Mesothelial cell of epicardium (in vitro differentiated cells): ENCODE measurements at regions not wholly inside any gene's neighbourhood (a gene's known extent, or its start where the extent isn't known, plus 50 kb on each side); places are given as distances from the start of the nearest gene placed in this dataset.

ENCODE experiments used
- DNase-seq, 2 experiments: peaks; one replicate each; pipeline ENCODE4 v3.0.0; 2021; ENCODE audit warnings: low spot score in 2 of 2; ENCODE audit not compliant: unreplicated experiment in 2 of 2
- H3K27ac Mint-ChIP-seq: 2 replicates; pipeline ENCODE4 v1.8.0; 2021; ENCODE audit warnings: mixed read lengths
- H3K27me3 Mint-ChIP-seq: 2 replicates; pipeline ENCODE4 v1.8.0; 2021; ENCODE audit warnings: low read depth, mixed read lengths
- H3K36me3 Mint-ChIP-seq: 2 replicates; pipeline ENCODE4 v1.8.0; 2021; ENCODE audit warnings: mixed read lengths
- H3K4me1 Mint-ChIP-seq: 2 replicates; pipeline ENCODE4 v1.8.0; 2021; ENCODE audit warnings: mixed read lengths
- H3K4me3 Mint-ChIP-seq: 2 replicates; pipeline ENCODE4 v1.8.0; 2021; ENCODE audit warnings: mild to moderate bottlenecking, moderate library complexity, mixed read lengths
- H3K9me3 Mint-ChIP-seq: 2 replicates; pipeline ENCODE4 v1.8.0; 2021; ENCODE audit warnings: mixed read lengths
- CTCF ChIP-seq: fragments of 200-600 bp; sonication (generic); IDR thresholded peaks from one replicate; pipeline ENCODE4 v1.5.0; 2021; ENCODE audit warnings: antibody characterized with exemption; ENCODE audit not compliant: unreplicated experiment

DNA sequence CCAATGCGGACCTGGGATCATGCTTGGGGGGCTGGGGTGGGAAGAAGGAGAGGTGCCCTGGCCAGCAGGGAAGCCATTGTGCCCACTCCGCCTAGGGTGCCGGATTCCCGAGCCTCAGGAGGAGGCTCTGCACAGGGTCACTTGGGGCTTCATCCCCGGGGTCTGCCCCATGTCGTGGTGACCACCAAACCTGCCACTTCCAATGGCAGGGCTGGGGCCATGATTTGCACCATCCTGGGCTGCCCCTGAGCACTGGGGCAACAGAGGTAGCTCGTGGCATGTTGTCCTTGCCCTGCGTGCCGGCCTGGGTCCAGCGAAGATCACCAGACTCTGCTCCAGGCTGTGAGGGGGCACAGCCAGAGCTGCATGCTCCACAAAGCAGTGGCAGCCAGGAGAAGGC, 71.4 kb upstream of the DCAF12L2 start:
- H3K9me3 Mint-ChIP-seq: peaks cover 21% of the 10 kb centered on the region
- no peak overlapping the region for H3K27ac Mint-ChIP-seq
- no peaks in the 10 kb centered on the region for H3K27me3 Mint-ChIP-seq
- no peaks in the 10 kb centered on the region for H3K4me1 Mint-ChIP-seq
- no peak overlapping the region for H3K4me3 Mint-ChIP-seq
- peaks cover 3% of the 10 kb centered on the region for H3K36me3 Mint-ChIP-seq
- DNase-seq: no peak
- no peak for TF ChIP-seq CTCF
